WTC11 (cell line): ENCODE measurements at regions not wholly inside any gene's neighbourhood (a gene's known extent, or its start where the extent isn't known, plus 50 kb on each side); places are given as distances from the start of the nearest gene placed in this dataset.
A peak's percentile ranks its signal among the peaks of the same experiment; 100 is the strongest.

Source experiments
- ATAC-seq: fragments of 200-7000 bp; cut with Tn5 transposase; 2 replicates; pipeline ENCODE4 v1.10.0; 2021; ENCODE audit warnings: mild to moderate bottlenecking, moderate library complexity
- CTCF ChIA-PET: fragments of 300-600 bp; sonication (Branson Sonifier 250); formaldehyde crosslinking; loops from one replicate; lab custom pipeline; 2021; ENCODE audit warnings: antibody characterized with exemption; lab: Charles Lee
- POLR2A ChIA-PET: fragments of 350-600 bp; sonication (Branson Sonifier 250); formaldehyde crosslinking; loops from one replicate; lab custom pipeline; 2021; ENCODE audit warnings: antibody characterized with exemption; lab: Charles Lee
- DNase-seq: peaks from one replicate; pipeline ENCODE4 v3.0.0; 2021; ENCODE audit warnings: low spot score
- H3K27ac Mint-ChIP-seq: 2 replicates; pipeline ENCODE4 v1.8.0; 2021; ENCODE audit warnings: mixed read lengths
- H3K27me3 Mint-ChIP-seq: 2 replicates; pipeline ENCODE4 v1.8.0; 2021; ENCODE audit warnings: low read depth, mild to moderate bottlenecking, moderate library complexity, mixed read lengths
- H3K36me3 Mint-ChIP-seq: 2 replicates; pipeline ENCODE4 v1.8.0; 2021; ENCODE audit warnings: mixed read lengths
- H3K4me1 Mint-ChIP-seq: 2 replicates; pipeline ENCODE4 v1.8.0; 2022; ENCODE audit warnings: mixed read lengths
- H3K4me3 Mint-ChIP-seq: 2 replicates; pipeline ENCODE4 v1.8.0; 2021; ENCODE audit warnings: mild to moderate bottlenecking, moderate library complexity, mixed read lengths
- H3K9me3 Mint-ChIP-seq: 2 replicates; pipeline ENCODE4 v1.8.0; 2021; ENCODE audit warnings: mixed read lengths
- ATF6 ChIP-seq: sonication (generic); formaldehyde crosslinking; IDR thresholded peaks from 2 replicates; pipeline ENCODE4 v1.8.1; 2023; ENCODE audit warnings: mild to moderate bottlenecking, missing genetic modification reagents
- CREB1 ChIP-seq: sonication (generic); formaldehyde crosslinking; IDR thresholded peaks from 2 replicates; pipeline ENCODE4 v1.8.0; 2023; ENCODE audit warnings: mild to moderate bottlenecking, missing genetic modification reagents
- CTCF ChIP-seq: fragments of 200-600 bp; IDR thresholded peaks from 2 replicates; pipeline ENCODE4 v1.8.0; 2022; ENCODE audit warnings: antibody characterized with exemption
- ELF4 ChIP-seq: sonication (generic); formaldehyde crosslinking; IDR thresholded peaks from 2 replicates; pipeline ENCODE4 v1.8.1; 2022; ENCODE audit warnings: low read depth, mild to moderate bottlenecking, moderate library complexity, missing genetic modification reagents
- EMX1 ChIP-seq: fragments of 250-450 bp; sonication (Bioruptor Pico); IDR thresholded peaks from 2 replicates; pipeline ENCODE4 v1.8.0; 2021; ENCODE audit warnings: mild to moderate bottlenecking
- FOXP1 ChIP-seq: sonication (generic); formaldehyde crosslinking; IDR thresholded peaks from 2 replicates; pipeline ENCODE4 v1.8.0; 2022; ENCODE audit warnings: missing genetic modification reagents, mild to moderate bottlenecking, moderate library complexity, borderline replicate concordance
- MXD4 ChIP-seq: fragments of 250-450 bp; sonication (Bioruptor Pico); IDR thresholded peaks from 2 replicates; pipeline ENCODE4 v1.8.0; 2021; ENCODE audit warnings: mild to moderate bottlenecking, moderate library complexity, borderline replicate concordance
- NFE2L1 ChIP-seq: sonication (generic); formaldehyde crosslinking; IDR thresholded peaks from 2 replicates; pipeline ENCODE4 v1.8.1; 2023; ENCODE audit warnings: missing genetic modification reagents
- PRDM15 ChIP-seq: sonication (generic); formaldehyde crosslinking; IDR thresholded peaks from 2 replicates; pipeline ENCODE4 v1.8.0; 2022; ENCODE audit warnings: missing genetic modification reagents
- SMAD3 ChIP-seq: sonication (generic); formaldehyde crosslinking; IDR thresholded peaks from 2 replicates; pipeline ENCODE4 v1.8.0; 2022; ENCODE audit warnings: missing genetic modification reagents, mild to moderate bottlenecking, borderline replicate concordance
- SMAD4 ChIP-seq: sonication (generic); formaldehyde crosslinking; IDR thresholded peaks from 2 replicates; pipeline ENCODE4 v1.8.0; 2022; ENCODE audit warnings: mild to moderate bottlenecking, missing genetic modification reagents
- SOX15 ChIP-seq: fragments of 250-450 bp; sonication (Bioruptor Pico); IDR thresholded peaks from 2 replicates; pipeline ENCODE4 v1.9.0; 2021; ENCODE audit warnings: mild to moderate bottlenecking
- ZNF121 ChIP-seq: sonication (generic); formaldehyde crosslinking; IDR thresholded peaks from 2 replicates; pipeline ENCODE4 v1.8.0; 2023; ENCODE audit warnings: missing genetic modification reagents
- ZNF219 ChIP-seq: sonication (generic); formaldehyde crosslinking; IDR thresholded peaks from 2 replicates; pipeline ENCODE4 v1.8.0; 2023; ENCODE audit warnings: missing genetic modification reagents, mild to moderate bottlenecking, borderline replicate concordance
- ZNF232 ChIP-seq: sonication (generic); formaldehyde crosslinking; IDR thresholded peaks from 2 replicates; pipeline ENCODE4 v1.8.0; 2022; ENCODE audit warnings: mild to moderate bottlenecking, missing genetic modification reagents
- TF ChIP-seq, protein P1 (sequence below): fragments of 250-450 bp; sonication (Bioruptor Pico); IDR thresholded peaks from 2 replicates; pipeline ENCODE4 v1.9.0; 2021; ENCODE audit warnings: mild to moderate bottlenecking, borderline replicate concordance
- TF ChIP-seq, protein P2 (sequence below): sonication (generic); formaldehyde crosslinking; IDR thresholded peaks from 2 replicates; pipeline ENCODE4 v1.8.0; 2023; ENCODE audit warnings: mild to moderate bottlenecking, missing genetic modification reagents

DNA sequence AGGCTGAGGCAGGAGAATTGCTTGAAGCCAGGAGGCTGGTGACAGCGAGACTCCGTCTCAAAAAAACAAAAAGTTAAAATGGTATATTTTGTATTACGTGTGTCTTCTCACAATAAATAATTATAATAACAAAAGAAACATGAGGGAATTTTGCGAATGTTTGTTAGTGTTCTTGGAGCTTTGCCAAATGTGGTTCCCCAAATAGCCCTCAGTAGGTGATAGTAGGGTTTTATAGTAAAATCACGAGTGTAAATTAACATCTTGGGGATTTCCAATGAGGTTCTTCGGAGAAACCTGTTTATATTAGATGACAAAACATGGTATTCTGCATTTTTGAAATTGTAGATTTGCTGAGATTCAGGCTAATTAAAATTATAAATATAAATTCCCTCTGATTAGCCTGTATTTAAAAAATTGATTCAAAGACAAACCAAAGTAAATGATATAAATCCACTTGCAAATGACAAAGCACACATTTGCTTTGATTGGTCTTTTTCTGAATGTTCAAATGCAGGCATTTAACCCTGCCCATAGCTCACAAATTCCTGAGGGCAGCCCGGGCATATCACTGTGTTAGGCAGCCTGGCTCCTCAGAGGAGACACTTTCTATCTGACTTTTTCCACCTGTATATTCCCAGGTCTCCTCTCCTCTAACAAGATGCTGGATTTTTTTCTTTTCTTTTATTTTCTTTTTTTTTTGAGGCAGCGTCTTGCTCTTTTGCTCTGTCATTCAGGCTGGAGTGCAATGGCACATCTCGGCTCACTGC lies 50.3 kb upstream of the TSNAX start:
- H3K27ac Mint-ChIP-seq, result no peak overlapping the region
- CTCF ChIA-PET, result no interaction called here
- H3K4me3 Mint-ChIP-seq, result no peak overlapping the region
- peaks cover 15% of the 10 kb centered on the region for H3K4me1 Mint-ChIP-seq
- H3K36me3 Mint-ChIP-seq, result no peaks in the 10 kb centered on the region
- no peaks in the 10 kb centered on the region for H3K27me3 Mint-ChIP-seq
- ATAC-seq (peak; percentile 63), DNase-seq (no peak)
- peaks cover 6% of the 10 kb centered on the region for H3K9me3 Mint-ChIP-seq
- POLR2A ChIA-PET, result no interaction called here
- TF ChIP-seq ZNF219 (CRISPR knock-in tag) (no peak), ELF4 (CRISPR knock-in tag) (no peak), MXD4 (CRISPR knock-in tag) (no peak), SMAD3 (CRISPR knock-in tag) (no peak), ZNF232 (CRISPR knock-in tag) (no peak), ZNF121 (CRISPR knock-in tag) (no peak), PRDM15 (no peak), SMAD4 (no peak), NFE2L1 (CRISPR knock-in tag) (no peak), FOXP1 (no peak), ATF6 (no peak), CREB1 (no peak), SOX15 (no peak), CTCF (no peak), EMX1 (no peak)
- TF ChIP-seq, protein P1, sequence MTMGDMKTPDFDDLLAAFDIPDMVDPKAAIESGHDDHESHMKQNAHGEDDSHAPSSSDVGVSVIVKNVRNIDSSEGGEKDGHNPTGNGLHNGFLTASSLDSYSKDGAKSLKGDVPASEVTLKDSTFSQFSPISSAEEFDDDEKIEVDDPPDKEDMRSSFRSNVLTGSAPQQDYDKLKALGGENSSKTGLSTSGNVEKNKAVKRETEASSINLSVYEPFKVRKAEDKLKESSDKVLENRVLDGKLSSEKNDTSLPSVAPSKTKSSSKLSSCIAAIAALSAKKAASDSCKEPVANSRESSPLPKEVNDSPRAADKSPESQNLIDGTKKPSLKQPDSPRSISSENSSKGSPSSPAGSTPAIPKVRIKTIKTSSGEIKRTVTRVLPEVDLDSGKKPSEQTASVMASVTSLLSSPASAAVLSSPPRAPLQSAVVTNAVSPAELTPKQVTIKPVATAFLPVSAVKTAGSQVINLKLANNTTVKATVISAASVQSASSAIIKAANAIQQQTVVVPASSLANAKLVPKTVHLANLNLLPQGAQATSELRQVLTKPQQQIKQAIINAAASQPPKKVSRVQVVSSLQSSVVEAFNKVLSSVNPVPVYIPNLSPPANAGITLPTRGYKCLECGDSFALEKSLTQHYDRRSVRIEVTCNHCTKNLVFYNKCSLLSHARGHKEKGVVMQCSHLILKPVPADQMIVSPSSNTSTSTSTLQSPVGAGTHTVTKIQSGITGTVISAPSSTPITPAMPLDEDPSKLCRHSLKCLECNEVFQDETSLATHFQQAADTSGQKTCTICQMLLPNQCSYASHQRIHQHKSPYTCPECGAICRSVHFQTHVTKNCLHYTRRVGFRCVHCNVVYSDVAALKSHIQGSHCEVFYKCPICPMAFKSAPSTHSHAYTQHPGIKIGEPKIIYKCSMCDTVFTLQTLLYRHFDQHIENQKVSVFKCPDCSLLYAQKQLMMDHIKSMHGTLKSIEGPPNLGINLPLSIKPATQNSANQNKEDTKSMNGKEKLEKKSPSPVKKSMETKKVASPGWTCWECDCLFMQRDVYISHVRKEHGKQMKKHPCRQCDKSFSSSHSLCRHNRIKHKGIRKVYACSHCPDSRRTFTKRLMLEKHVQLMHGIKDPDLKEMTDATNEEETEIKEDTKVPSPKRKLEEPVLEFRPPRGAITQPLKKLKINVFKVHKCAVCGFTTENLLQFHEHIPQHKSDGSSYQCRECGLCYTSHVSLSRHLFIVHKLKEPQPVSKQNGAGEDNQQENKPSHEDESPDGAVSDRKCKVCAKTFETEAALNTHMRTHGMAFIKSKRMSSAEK (CRISPR knock-in tag), result no peak
- TF ChIP-seq, protein P2, sequence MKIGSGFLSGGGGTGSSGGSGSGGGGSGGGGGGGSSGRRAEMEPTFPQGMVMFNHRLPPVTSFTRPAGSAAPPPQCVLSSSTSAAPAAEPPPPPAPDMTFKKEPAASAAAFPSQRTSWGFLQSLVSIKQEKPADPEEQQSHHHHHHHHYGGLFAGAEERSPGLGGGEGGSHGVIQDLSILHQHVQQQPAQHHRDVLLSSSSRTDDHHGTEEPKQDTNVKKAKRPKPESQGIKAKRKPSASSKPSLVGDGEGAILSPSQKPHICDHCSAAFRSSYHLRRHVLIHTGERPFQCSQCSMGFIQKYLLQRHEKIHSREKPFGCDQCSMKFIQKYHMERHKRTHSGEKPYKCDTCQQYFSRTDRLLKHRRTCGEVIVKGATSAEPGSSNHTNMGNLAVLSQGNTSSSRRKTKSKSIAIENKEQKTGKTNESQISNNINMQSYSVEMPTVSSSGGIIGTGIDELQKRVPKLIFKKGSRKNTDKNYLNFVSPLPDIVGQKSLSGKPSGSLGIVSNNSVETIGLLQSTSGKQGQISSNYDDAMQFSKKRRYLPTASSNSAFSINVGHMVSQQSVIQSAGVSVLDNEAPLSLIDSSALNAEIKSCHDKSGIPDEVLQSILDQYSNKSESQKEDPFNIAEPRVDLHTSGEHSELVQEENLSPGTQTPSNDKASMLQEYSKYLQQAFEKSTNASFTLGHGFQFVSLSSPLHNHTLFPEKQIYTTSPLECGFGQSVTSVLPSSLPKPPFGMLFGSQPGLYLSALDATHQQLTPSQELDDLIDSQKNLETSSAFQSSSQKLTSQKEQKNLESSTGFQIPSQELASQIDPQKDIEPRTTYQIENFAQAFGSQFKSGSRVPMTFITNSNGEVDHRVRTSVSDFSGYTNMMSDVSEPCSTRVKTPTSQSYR (CRISPR knock-in tag), result no peak
